Keratinocyte (primary cell): ENCODE measurements at regions not wholly inside any gene's neighbourhood (a gene's known extent, or its start where the extent isn't known, plus 50 kb on each side); places are given as distances from the start of the nearest gene placed in this dataset.

Experiments
- DNase-seq: peaks from one replicate; pipeline ENCODE4 v3.0.0-alpha.2; 2011; ENCODE audit warnings: low read depth, missing footprints, low spot score
- FAIRE-seq: peaks from 2 replicates; lab custom pipeline; 2011; peaks lifted over from hg19 to GRCh38; lab: Jason Lieb, UNC
- H2AFZ ChIP-seq: 2 replicates; pipeline ENCODE4 v1.6.0; 2012; ENCODE audit warnings: low read length, control low read depth, inconsistent platforms; ENCODE audit not compliant: control insufficient read depth
- H3K27ac ChIP-seq: 2 replicates; pipeline ENCODE4 v1.5.1; 2011; ENCODE audit warnings: low read length; ENCODE audit not compliant: control insufficient read depth, insufficient read depth
- H3K27me3 ChIP-seq: 3 replicates; pipeline ENCODE4 v1.6.0; 2011; ENCODE audit warnings: low read length; ENCODE audit not compliant: control insufficient read depth, insufficient read depth; ENCODE audit errors: extremely low read depth
- H3K36me3 ChIP-seq, 2 experiments: 2 replicates in 1 of 2; 3 replicates in 1 of 2; pipeline ENCODE4 v1.5.1; 2011; ENCODE audit warnings: low read length in 2 of 2, mild to moderate bottlenecking in 1 of 2; ENCODE audit not compliant: control insufficient read depth in 2 of 2, insufficient read depth in 2 of 2; ENCODE audit errors: extremely low read depth in 1 of 2
- H3K4me1 ChIP-seq: 3 replicates; pipeline ENCODE4 v1.5.1; 2011; ENCODE audit warnings: low read length; ENCODE audit not compliant: control insufficient read depth, insufficient read depth; ENCODE audit errors: extremely low read depth
- H3K4me2 ChIP-seq: 3 replicates; pipeline ENCODE4 v1.6.0; 2011; ENCODE audit warnings: low read depth, low read length; ENCODE audit not compliant: control insufficient read depth, insufficient read depth; ENCODE audit errors: extremely low read depth
- H3K4me3 ChIP-seq, 3 experiments: fragments of 200-600 bp in 1 of 3; sonication (generic) in 1 of 3; 2 replicates in 2 of 3; 3 replicates in 1 of 3; pipeline ENCODE4 v1.5.1; 2011 to 2016; ENCODE audit warnings: low read length in 3 of 3, mild to moderate bottlenecking in 3 of 3, control low read depth in 2 of 3, inconsistent platforms in 1 of 3, low read depth in 1 of 3, mixed read lengths in 1 of 3, mixed run types in 1 of 3, moderate library complexity in 1 of 3; ENCODE audit not compliant: control insufficient read depth in 2 of 3, insufficient read depth in 2 of 3; ENCODE audit errors: extremely low read depth in 1 of 3
- H3K79me2 ChIP-seq: 2 replicates; pipeline ENCODE4 v1.6.0; 2012; ENCODE audit warnings: low read length; ENCODE audit not compliant: control insufficient read depth, insufficient read depth
- H3K9ac ChIP-seq: 3 replicates; pipeline ENCODE4 v1.6.0; 2011; ENCODE audit warnings: low read length; ENCODE audit not compliant: control insufficient read depth, insufficient read depth; ENCODE audit errors: extremely low read depth
- H3K9me1 ChIP-seq: 3 replicates; pipeline ENCODE4 v1.6.0; 2011; ENCODE audit warnings: low read length; ENCODE audit not compliant: control insufficient read depth, insufficient read depth; ENCODE audit errors: extremely low read depth
- H3K9me3 ChIP-seq: 2 replicates; pipeline ENCODE4 v1.5.1; 2012; ENCODE audit warnings: low read depth, low read length; ENCODE audit not compliant: control insufficient read depth
- H4K20me1 ChIP-seq: 3 replicates; pipeline ENCODE4 v1.6.0; 2011; ENCODE audit warnings: low read length; ENCODE audit not compliant: control insufficient read depth, insufficient read depth; ENCODE audit errors: extremely low read depth
- CTCF ChIP-seq, 3 experiments: IDR thresholded peaks in 1 of 3; conservative IDR thresholded peaks in 1 of 3; optimal IDR thresholded peaks in 1 of 3; 2 replicates in 2 of 3; 3 replicates in 1 of 3; pipeline versions ENCODE3 to v1.5.1; 2011; ENCODE audit warnings: low read length in 3 of 3, mild to moderate bottlenecking in 3 of 3, moderate library complexity in 2 of 3, control low read depth in 1 of 3, inconsistent platforms in 1 of 3; ENCODE audit not compliant: insufficient read depth in 2 of 3; ENCODE audit errors: extremely low read depth in 1 of 3
- EZH2 ChIP-seq: IDR thresholded peaks from one replicate; pipeline ENCODE4 v1.6.1; 2012; ENCODE audit warnings: inconsistent platforms, mild to moderate bottlenecking, low read length, moderate library complexity
- dilution Hi-C: fragments of 300-500 bp; cut with MboI; formaldehyde crosslinking; loops from one replicate; pipeline ENCODE4 v1.7.0; 2020; ENCODE audit warnings: low sequenced_read_pairs; ENCODE audit not compliant: extremely low pct_ligation_motif_present

DNA sequence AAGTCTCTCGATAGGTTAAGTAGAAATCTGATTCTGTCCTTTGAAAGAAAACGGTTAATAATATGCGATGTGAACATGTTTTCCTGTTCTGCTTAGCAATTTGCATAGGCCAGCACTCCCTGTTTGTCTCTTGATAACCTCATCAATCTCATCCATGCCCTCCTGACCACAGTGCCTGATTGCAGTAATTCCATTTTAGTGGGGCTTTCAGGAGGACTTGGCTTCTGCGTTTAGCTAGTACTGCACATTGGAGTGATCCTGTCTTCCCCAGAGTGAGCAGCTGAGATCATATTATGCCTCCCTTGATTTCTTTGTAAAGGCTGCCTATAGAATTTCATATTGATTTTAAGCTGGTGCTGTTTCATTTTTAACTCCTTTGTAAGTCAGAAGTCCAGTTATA is 335.9 kb upstream of the ISL1 start:
- Histone ChIP-seq H3K9ac (no peak overlapping the region), H3K27ac (no peak overlapping the region), H3K4me2 (no peak overlapping the region), H3K9me3 (no peaks in the 10 kb centered on the region), H3K36me3 (no peaks in the 10 kb centered on the region), H3K9me1 (no peaks in the 10 kb centered on the region), H3K4me3 (no peak overlapping the region), H3K27me3 (no peaks in the 10 kb centered on the region), H3K4me1 (peaks cover 2% of the 10 kb centered on the region), H4K20me1 (no peaks in the 10 kb centered on the region), H3K79me2 (no peaks in the 10 kb centered on the region), H2AFZ (no peak overlapping the region)
- dilution Hi-C loops: no loop called here
- TF ChIP-seq EZH2 (no peak), CTCF (optimal IDR thresholded peaks at IDR 0.05 in 1 of 3, IDR thresholded peaks at IDR 0.05 in 1 of 3, conservative IDR thresholded peaks at IDR 0.05 in 1 of 3; ENCODE audit: extremely low read depth in 1 of 3, insufficient read depth in 2 of 3, low read length in 3 of 3) (no peak)
- DNase-seq (no peak), FAIRE-seq (no peak)

- Histone ChIP-seq H3K4me3 (no peak overlapping the region), H3K9me3 (no peaks in the 10 kb centered on the region), H3K27ac (no peak overlapping the region), H3K4me2 (no peak overlapping the region), H3K4me1 (no peaks in the 10 kb centered on the region), H3K27me3 (no peaks in the 10 kb centered on the region), H2AFZ (no peak overlapping the region), H3K36me3 (no peaks in the 10 kb centered on the region), H3K9ac (no peak overlapping the region), H4K20me1 (no peaks in the 10 kb centered on the region), H3K79me2 (no peaks in the 10 kb centered on the region), H3K9me1 (no peaks in the 10 kb centered on the region)
- dilution Hi-C loops: no loop called here
- TF ChIP-seq CTCF (optimal IDR thresholded peaks at IDR 0.05 in 1 of 3, IDR thresholded peaks at IDR 0.05 in 1 of 3, conservative IDR thresholded peaks at IDR 0.05 in 1 of 3; ENCODE audit: extremely low read depth in 1 of 3, insufficient read depth in 2 of 3, low read length in 3 of 3) (no peak), EZH2 (no peak)
- DNase-seq (no peak), FAIRE-seq (no peak)
Observed at GRCh38 chr5:51053361-51053760, 329.9 kb upstream of the ISL1 start.
